T47D (cell line): ENCODE measurements at regions not wholly inside any gene's neighbourhood (a gene's known extent, or its start where the extent isn't known, plus 50 kb on each side); places are given as distances from the start of the nearest gene placed in this dataset.

Experiments
- DNase-seq, 2 experiments: peaks; one replicate each; pipeline versions ENCODE4 v3.0.0 to v3.0.0-alpha.2; 2011 to 2012; ENCODE audit warnings: low read depth in 1 of 2, low spot score in 1 of 2
- JUND ChIP-seq: IDR thresholded peaks from 2 replicates; pipeline ENCODE4 v1.6.1; 2012; ENCODE audit warnings: low read depth
- in situ Hi-C: cut with HindIII; loops from 2 replicates; pipeline ENCODE4 v1.10.0; 2016; ENCODE audit warnings: low sequenced_read_pairs, low pct_unique_long_range_greater_than_20kb

DNA sequence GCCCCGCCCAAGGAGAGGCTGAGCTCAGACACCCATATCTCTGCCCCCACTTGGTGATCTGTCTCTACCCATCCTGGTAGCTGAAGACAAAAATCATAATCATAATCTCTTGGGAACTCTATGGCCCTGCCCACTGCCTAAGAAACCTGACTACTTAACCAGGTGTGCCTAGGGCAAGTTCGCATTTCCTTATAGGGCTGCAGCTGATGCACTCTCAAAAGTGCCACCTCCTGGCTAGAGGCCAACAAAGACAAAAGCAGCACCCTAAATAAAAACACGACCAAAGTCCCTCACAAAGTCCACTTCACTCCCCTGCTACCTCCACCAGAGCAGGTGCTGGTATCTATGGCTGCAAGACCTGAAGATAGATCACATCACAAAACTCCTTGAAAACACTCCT, 250.4 kb upstream of the SLITRK3 start:
- DNase-seq = no peak
- in situ Hi-C loops = no loop called here
- no peak for TF ChIP-seq JUND

DNA sequence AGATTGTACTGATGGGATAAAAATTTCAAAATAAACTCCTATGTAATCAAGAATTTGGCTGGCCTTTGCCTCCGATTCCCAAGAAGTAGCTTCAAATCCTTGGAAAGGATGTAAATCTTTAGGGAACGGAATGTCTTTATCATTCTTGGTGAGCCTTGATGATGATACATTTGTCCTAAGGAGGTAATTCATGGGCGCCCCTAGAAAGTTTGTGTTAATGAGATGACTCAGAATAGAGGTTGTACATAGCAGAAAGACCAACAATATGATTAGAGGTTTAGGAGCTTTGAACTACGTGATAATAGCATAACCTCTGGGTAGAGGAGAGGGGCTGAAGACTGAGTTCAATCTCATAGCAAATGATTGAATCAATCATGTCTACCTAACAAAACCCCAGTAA, 248.6 kb upstream of the SLITRK3 start:
- no peak for TF ChIP-seq JUND
- DNase-seq = no peak
- in situ Hi-C loops = no loop called here

DNA sequence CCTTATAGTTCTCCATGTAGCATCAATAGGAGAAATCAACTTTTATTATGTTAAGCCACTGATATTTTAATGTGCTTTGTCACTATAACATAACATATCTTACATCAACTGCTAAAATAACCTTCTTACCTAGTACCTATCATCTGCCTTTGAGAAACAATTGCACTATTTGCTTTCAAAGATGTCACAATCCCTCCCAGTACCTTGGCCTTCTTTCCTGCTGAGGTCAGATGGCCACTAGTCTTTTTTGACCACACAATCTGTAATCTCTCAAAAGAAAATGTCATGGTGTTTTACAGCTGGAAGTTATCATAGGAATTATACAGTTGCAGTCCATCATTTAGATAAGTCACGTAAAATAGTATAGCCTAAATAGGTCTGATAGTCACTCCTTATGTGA, 247.5 kb upstream of the SLITRK3 start:
- no peak for DNase-seq
- no peak for TF ChIP-seq JUND
- in situ Hi-C loops = no loop called here

DNA sequence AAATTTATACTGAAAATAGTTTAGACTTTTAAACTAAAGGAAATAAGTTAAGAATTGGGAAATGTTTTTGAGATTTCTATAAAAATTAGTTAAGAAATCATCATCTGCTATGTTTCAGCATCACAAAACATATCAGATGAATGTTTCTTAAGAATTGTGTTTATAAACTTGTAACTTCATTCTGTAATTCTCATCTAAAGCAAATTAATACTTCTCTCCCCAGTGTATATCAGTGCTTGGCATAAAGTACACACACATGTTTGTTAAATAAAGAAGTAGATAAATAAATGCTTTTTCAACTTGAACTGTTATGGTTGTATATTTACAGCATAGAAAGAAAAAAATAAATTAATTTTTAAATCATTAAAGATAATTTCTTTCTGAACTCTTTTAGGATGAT, 245.9 kb upstream of the SLITRK3 start:
- in situ Hi-C loops = no loop called here
- DNase-seq = no peak
- no peak for TF ChIP-seq JUND

DNA sequence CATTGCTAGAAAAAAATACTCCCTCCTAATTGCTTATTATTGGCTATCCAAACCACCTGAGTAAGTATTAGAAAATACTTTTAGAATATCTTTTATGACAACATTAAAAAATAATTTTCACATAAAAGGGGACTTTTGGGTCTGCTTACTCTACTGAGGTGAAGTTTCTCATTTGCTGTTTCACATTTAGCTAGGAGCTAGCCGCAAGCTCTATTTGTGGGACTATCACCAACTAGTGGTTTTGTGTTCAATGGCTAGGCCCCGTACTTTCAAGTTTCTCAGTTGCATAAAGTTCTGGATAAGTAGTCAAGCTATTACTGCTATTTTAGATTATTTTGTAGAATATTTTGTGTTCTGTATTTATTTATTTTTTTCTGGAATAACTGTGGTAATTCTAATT, 244.2 kb upstream of the SLITRK3 start:
- in situ Hi-C loops = no loop called here
- TF ChIP-seq JUND = no peak
- DNase-seq = no peak

DNA sequence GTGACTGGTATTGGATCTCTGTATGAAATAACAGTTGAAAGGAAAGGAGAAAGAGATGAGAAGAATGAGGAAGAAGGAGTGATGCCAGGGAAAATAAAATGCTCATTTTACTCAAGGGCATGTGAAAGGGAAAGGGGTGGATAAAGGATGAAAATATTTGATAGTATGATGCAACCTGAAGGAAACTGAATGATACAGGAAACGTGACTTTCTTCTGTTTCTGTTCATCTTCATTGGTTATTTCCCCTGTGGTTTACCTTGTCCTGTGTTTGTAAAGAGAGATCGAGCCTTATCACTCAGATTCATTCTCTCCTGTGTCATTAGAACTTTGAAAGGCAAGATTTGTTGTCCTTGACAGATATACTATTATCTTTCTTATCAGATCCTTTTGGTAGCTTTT, 243.6 kb upstream of the SLITRK3 start:
- no peak for TF ChIP-seq JUND
- no peak for DNase-seq
- in situ Hi-C loops = no loop called here

DNA sequence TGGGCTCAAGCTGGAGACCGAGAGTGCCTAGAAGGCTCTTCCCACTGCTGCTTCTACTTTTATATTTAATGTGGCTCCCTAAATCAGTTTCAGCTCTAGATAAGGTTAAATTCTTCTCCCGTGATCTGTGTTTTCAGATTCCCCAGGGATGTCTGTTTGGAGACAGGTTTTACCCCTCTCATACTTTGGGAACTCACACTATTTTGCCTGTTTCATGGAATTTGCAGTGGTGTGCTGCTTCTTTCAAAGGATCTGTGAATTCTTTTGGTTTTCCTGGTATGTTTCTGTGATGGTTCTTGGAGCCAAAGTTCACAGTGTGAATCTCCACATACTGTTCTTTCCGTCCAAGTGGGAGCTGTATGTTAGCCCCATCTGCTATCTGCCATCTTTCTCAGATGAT, 238.3 kb upstream of the SLITRK3 start:
- DNase-seq = no peak
- in situ Hi-C loops = no loop called here
- TF ChIP-seq JUND = no peak

DNA sequence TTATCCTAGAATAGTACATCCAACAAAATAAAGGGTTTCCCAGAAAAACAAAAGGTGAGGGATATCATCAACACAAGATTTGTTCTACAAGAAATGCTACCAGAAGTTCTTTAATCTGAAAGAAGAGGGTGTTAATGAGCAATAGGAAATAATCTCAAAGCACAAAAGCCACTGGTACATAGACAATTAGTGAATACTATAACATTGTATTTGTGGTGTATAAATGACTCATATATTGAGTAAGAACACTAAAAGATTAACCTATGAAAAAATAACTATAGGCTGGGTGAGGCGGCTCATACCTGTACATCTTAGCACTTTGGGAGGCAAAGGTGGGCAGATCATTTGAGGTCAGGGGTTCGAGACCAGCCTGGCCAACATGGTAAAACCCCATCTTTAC, 210.2 kb upstream of the SLITRK3 start:
- no peak for TF ChIP-seq JUND
- in situ Hi-C loops = no loop called here
- no peak for DNase-seq

DNA sequence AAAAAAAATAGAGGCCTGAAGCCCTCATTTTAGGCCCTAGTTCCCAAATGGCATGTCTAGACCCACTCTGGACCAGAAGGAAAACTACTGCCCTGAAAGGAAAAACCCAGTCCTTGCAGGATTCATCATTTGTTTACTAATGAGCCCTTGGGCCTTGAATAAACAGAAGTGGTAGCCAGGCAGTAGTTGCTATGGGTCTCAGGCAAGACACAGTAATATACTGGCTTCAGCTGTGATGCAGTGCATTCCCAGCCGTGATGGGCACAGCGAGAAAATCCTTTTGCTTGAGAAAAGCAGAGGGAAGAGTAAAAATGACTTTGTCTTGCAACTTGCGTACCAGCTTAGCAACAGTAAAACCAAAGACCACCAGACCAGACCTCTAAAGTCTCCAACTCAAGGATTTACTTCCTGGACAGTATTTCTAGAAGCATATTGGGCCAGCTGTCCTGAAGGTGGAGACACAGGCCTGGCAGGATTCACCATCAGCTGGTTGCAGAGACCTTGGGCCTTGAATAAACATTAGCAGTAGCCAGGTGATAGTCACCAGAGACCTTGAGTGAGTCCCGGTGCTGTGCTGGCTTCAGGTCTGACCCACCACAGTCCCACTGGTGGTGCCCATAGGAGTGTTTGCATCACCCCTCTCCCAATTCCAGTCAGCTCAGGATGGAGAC, 208.3 kb upstream of the SLITRK3 start:
- DNase-seq = peak in 1 of 2 experiments; percentile 47
- no peak for TF ChIP-seq JUND
- in situ Hi-C loops = no loop called here

DNA sequence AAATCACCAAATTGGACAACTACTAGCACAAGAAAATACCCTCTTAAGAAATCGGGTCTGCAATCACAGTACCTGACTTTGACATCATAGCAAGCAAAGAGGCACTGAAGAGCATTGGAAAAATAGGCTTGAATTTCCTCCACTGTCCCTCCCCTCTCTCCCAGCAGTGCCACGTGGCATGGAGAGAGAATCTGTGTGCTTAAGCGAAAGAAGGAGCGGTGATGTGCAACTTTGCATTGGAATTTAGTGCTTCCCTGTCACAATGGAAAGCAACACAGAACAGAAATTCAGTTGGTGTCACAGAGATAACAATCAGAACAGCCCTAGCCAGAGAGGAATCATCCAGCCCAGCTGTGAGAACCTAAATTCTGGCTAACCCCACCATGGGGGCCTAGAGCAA, 207.5 kb upstream of the SLITRK3 start:
- no peak for TF ChIP-seq JUND
- in situ Hi-C loops = no loop called here

DNA sequence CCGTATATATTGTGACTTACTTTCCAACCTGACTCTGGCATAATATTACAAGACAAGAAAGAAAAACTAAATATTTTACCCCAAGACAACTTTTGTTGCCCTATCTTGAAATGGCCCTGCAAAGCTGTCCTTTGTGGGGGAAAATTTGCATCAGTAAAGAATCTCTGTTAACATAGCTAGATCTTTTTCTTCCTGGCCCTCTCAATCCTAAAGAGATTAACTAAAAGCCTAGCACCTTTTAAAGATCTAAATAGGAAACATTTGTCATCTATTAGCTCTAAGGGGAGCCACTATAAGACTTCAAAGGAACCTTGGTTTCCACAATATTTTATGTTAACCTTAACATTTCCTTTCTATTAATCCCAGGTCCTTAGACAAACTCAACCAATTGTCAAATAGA, 199.0 kb upstream of the SLITRK3 start:
- TF ChIP-seq JUND = no peak
- DNase-seq = no peak
- in situ Hi-C loops = no loop called here

More for the DNA sequence above, 207.5 kb upstream of the SLITRK3 start:
- DNase-seq = peak in 1 of 2 experiments; percentile 26

DNA sequence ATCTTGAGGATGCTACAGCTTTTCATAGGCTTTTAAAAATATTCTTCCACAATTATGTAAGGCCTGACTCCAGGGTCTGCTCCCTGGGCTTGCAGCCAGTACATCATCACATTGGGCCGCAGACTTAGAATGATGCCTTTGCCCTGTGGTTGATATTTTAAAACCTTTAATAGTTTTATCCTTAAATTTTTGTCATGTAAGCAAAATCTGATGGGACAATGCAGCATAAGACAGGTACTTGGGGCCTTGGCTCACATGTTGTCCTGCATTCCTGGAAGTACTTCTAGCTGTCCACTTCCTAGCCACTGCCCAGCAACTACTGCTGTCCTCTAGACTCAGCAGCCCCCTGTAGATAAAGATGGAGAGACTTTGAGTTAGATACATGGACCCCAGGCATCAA, 197.3 kb upstream of the SLITRK3 start:
- TF ChIP-seq JUND = no peak
- DNase-seq = no peak
- in situ Hi-C loops = no loop called here

DNA sequence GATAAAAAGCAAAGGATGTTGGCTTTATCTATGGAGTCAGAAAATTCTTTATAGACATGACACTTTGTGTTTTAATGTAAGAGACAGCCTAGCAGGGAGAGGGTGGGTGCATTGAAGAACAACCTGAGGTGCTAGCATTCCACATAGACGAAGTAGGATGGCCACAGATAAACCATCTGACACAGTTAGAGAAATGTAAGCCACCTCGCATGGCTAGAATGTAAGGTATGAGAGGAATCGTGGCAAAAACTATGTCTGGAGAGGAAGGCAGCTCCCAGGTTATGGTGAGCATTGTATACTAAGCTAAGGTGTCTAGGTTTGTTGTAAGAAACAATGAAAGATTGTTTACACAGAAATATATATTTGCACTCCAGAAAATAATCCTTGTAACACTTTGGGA, 194.0 kb upstream of the SLITRK3 start:
- no peak for DNase-seq
- in situ Hi-C loops = no loop called here
- TF ChIP-seq JUND = no peak

DNA sequence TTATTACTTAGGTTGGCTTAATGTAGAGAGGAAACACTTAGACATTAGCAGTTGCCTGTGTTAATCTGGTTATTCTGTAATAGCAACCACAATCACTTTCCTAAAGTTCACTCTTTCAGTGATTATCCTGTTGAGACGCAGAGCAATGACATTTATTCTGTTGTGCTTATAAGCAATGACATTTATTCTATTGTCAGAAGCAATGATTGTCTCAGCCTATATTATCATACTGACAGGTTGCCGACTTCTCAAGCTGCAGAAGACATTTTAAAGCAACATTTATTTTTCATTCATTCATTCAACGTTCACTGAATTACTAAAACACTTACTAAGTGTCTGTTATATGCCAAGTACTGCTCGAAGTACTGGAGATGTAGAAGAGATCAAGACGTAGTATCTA, 193.5 kb upstream of the SLITRK3 start:
- no peak for DNase-seq
- in situ Hi-C loops = no loop called here
- no peak for TF ChIP-seq JUND
